ENCODE measurements at regions not wholly inside any gene's neighbourhood (a gene's known extent, or its start where the extent isn't known, plus 50 kb on each side); places are given as distances from the start of the nearest gene placed in this dataset.

DNA sequence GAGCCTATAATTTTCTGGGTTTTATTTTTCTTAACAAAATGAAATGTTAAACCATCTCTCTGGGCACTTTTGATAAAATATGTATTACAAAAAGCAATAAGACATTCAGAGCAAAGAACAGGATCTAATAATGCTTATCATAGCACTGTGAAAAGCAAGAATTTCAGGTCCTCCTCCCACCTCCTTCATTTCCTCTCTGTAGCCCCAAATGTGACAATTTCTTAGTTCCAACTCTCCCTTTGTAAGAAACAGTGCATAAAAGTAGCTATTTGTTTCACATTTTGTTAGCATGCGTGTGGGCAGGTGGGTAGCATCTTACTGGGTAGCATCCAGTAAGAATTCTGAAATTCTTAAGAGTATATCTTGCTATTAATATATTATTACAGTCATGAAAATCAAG, 130.9 kb upstream of the RASA1 start (continued):
- no peak for TF ChIP-seq FOXP1 (CRISPR knock-in tag; IDR thresholded peaks at IDR 0.05; ENCODE audit: borderline replicate concordance)
- no peak for TF ChIP-seq ZNF396 (CRISPR knock-in tag; IDR thresholded peaks at IDR 0.05; ENCODE audit: borderline replicate concordance)
- no peak for TF ChIP-seq HMGXB4 (CRISPR knock-in tag; IDR thresholded peaks at IDR 0.05)
- TF ChIP-seq NFYB (CRISPR knock-in tag; conservative IDR thresholded peaks at IDR 0.05; ENCODE audit: low read depth), result no peak
- TF ChIP-seq ZBTB43 (CRISPR knock-in tag; IDR thresholded peaks at IDR 0.05), result no peak
- TF ChIP-seq ZNF121 (CRISPR knock-in tag; IDR thresholded peaks at IDR 0.05), result no peak
- TF ChIP-seq NFATC4 (CRISPR knock-in tag; IDR thresholded peaks at IDR 0.05), result no peak

GRCh38 chr5:87137283-87137682, 130.4 kb upstream of the RASA1 start:
- no peaks in the 10 kb centered on the region for H3K27me3 Mint-ChIP-seq (ENCODE audit: low read depth)
- H3K9me3 Mint-ChIP-seq, result peaks cover 8% of the 10 kb centered on the region
- H3K27ac Mint-ChIP-seq, result no peak overlapping the region
- peaks cover 13% of the 10 kb centered on the region for H3K4me1 Mint-ChIP-seq
- no peak overlapping the region for H3K4me3 Mint-ChIP-seq
- ChIA-PET POLR2A (no interaction called here), CTCF (no interaction called here)
- DNase-seq (ENCODE audit: low spot score) (no peak), ATAC-seq (no peak)
- H3K36me3 Mint-ChIP-seq, result no peaks in the 10 kb centered on the region
- TF ChIP-seq JAZF1 (CRISPR knock-in tag; IDR thresholded peaks at IDR 0.05), result no peak

DNA sequence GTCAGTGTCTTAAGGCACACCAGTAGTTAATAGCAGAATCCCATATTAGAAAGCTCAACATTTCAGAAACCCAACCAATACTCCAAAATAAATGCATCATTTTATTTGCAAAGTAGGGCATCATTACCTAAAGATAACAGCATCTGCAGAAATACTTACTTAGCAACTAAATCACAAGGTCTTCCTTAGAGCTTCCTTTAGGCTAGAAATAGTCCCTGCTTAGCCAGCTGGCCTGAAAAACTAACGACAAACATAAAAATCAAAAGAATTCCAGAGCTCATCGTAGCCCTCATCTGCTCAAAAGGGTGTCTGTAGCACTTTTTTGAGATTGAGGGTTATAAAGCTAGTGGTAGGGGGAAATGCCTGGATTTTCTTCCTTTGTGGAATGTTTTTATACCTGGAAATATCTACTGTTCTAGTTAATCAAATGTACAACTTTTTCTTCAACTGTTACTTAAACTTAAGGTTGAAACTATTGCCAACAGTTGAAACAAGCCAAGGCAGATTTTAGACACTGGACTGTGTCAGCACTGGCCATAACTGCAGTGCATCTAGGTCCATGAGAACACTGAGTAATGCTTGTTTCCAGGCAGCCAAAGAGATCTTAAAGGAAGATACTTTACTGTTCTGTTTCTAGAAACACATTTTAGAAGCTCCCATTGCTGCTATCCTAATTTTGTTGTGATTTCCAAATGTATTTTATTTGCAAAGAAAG, 129.4 kb upstream of the RASA1 start:
- ChIA-PET POLR2A (no interaction called here), CTCF (no interaction called here)
- peaks cover 13% of the 10 kb centered on the region for H3K4me1 Mint-ChIP-seq
- DNase-seq (ENCODE audit: low spot score) (no peak), ATAC-seq (no peak)
- H3K27ac Mint-ChIP-seq, result no peak overlapping the region
- no peaks in the 10 kb centered on the region; the same call in 1 of the 2 replicates for H3K27me3 Mint-ChIP-seq (ENCODE audit: low read depth)
- no peaks in the 10 kb centered on the region for H3K36me3 Mint-ChIP-seq
- H3K9me3 Mint-ChIP-seq, result peaks cover 8% of the 10 kb centered on the region
- H3K4me3 Mint-ChIP-seq, result no peak overlapping the region
- no peak for TF ChIP-seq ZNF232 (CRISPR knock-in tag; IDR thresholded peaks at IDR 0.05)
- TF ChIP-seq, protein P1, sequence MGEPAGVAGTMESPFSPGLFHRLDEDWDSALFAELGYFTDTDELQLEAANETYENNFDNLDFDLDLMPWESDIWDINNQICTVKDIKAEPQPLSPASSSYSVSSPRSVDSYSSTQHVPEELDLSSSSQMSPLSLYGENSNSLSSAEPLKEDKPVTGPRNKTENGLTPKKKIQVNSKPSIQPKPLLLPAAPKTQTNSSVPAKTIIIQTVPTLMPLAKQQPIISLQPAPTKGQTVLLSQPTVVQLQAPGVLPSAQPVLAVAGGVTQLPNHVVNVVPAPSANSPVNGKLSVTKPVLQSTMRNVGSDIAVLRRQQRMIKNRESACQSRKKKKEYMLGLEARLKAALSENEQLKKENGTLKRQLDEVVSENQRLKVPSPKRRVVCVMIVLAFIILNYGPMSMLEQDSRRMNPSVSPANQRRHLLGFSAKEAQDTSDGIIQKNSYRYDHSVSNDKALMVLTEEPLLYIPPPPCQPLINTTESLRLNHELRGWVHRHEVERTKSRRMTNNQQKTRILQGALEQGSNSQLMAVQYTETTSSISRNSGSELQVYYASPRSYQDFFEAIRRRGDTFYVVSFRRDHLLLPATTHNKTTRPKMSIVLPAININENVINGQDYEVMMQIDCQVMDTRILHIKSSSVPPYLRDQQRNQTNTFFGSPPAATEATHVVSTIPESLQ (CRISPR knock-in tag; IDR thresholded peaks at IDR 0.05), result no peak
- TF ChIP-seq NFYB (CRISPR knock-in tag; conservative IDR thresholded peaks at IDR 0.05; ENCODE audit: low read depth), result no peak
- no peak for TF ChIP-seq SP1 (CRISPR knock-in tag; conservative IDR thresholded peaks at IDR 0.05)
- TF ChIP-seq KAT7 (CRISPR knock-in tag; IDR thresholded peaks at IDR 0.05; ENCODE audit: borderline replicate concordance), result no peak
- TF ChIP-seq ZNF263 (CRISPR knock-in tag; IDR thresholded peaks at IDR 0.05; ENCODE audit: low read depth), result no peak
- TF ChIP-seq JAZF1 (CRISPR knock-in tag; IDR thresholded peaks at IDR 0.05), result no peak
- TF ChIP-seq ZNF219 (CRISPR knock-in tag; IDR thresholded peaks at IDR 0.05; ENCODE audit: borderline replicate concordance), result no peak
- TF ChIP-seq, protein P2, sequence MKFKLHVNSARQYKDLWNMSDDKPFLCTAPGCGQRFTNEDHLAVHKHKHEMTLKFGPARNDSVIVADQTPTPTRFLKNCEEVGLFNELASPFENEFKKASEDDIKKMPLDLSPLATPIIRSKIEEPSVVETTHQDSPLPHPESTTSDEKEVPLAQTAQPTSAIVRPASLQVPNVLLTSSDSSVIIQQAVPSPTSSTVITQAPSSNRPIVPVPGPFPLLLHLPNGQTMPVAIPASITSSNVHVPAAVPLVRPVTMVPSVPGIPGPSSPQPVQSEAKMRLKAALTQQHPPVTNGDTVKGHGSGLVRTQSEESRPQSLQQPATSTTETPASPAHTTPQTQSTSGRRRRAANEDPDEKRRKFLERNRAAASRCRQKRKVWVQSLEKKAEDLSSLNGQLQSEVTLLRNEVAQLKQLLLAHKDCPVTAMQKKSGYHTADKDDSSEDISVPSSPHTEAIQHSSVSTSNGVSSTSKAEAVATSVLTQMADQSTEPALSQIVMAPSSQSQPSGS (CRISPR knock-in tag; IDR thresholded peaks at IDR 0.05; ENCODE audit: borderline replicate concordance, low read depth), result no peak
- no peak for TF ChIP-seq ZNF425 (CRISPR knock-in tag; conservative IDR thresholded peaks at IDR 0.05)
- TF ChIP-seq, protein P3, sequence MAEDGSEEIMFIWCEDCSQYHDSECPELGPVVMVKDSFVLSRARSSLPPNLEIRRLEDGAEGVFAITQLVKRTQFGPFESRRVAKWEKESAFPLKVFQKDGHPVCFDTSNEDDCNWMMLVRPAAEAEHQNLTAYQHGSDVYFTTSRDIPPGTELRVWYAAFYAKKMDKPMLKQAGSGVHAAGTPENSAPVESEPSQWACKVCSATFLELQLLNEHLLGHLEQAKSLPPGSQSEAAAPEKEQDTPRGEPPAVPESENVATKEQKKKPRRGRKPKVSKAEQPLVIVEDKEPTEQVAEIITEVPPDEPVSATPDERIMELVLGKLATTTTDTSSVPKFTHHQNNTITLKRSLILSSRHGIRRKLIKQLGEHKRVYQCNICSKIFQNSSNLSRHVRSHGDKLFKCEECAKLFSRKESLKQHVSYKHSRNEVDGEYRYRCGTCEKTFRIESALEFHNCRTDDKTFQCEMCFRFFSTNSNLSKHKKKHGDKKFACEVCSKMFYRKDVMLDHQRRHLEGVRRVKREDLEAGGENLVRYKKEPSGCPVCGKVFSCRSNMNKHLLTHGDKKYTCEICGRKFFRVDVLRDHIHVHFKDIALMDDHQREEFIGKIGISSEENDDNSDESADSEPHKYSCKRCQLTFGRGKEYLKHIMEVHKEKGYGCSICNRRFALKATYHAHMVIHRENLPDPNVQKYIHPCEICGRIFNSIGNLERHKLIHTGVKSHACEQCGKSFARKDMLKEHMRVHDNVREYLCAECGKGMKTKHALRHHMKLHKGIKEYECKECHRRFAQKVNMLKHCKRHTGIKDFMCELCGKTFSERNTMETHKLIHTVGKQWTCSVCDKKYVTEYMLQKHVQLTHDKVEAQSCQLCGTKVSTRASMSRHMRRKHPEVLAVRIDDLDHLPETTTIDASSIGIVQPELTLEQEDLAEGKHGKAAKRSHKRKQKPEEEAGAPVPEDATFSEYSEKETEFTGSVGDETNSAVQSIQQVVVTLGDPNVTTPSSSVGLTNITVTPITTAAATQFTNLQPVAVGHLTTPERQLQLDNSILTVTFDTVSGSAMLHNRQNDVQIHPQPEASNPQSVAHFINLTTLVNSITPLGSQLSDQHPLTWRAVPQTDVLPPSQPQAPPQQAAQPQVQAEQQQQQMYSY (CRISPR knock-in tag; IDR thresholded peaks at IDR 0.05), result no peak
- TF ChIP-seq ZNF317 (CRISPR knock-in tag; IDR thresholded peaks at IDR 0.05; ENCODE audit: borderline replicate concordance, low read depth), result no peak
- TF ChIP-seq CDX4 (CRISPR knock-in tag; IDR thresholded peaks at IDR 0.05; ENCODE audit: borderline replicate concordance), result no peak
- no peak for TF ChIP-seq ZNF671 (CRISPR knock-in tag; IDR thresholded peaks at IDR 0.05)
